Embryonic facial prominence (tissue), 1 donor: ENCODE measurements at regions not wholly inside any gene's neighbourhood (a gene's known extent, or its start where the extent isn't known, plus 50 kb on each side); places are given as distances from the start of the nearest gene placed in this dataset.

Source experiments
- DNase-seq: peaks from one replicate; pipeline ENCODE4 v3.0.0-alpha.2; 2016; ENCODE audit errors: extremely low spot score

- no peak for DNase-seq
Observed at GRCh38 chr14:98456231-98456630, 815.8 kb downstream of the BCL11B start.

- no peak for DNase-seq
Observed at GRCh38 chr14:98458702-98459101, 813.3 kb downstream of the BCL11B start.

- no peak for DNase-seq
Observed at GRCh38 chr14:98462908-98463307, 809.1 kb downstream of the BCL11B start.

GRCh38 chr14:98466807-98467206, 805.2 kb downstream of the BCL11B start:
- no peak for DNase-seq

GRCh38 chr14:98470663-98471062, 801.3 kb downstream of the BCL11B start:
- no peak for DNase-seq

- DNase-seq, result no peak
Observed at GRCh38 chr14:98474900-98475299, 797.1 kb downstream of the BCL11B start.

GRCh38 chr14:98477935-98478334, 794.1 kb downstream of the BCL11B start:
- no peak for DNase-seq

GRCh38 chr14:98489115-98489514, 782.9 kb downstream of the BCL11B start:
- DNase-seq, result no peak

- no peak for DNase-seq
Observed at GRCh38 chr14:98494582-98494981, 777.4 kb downstream of the BCL11B start.

GRCh38 chr14:98498019-98498885, 773.7 kb downstream of the BCL11B start:
- DNase-seq, result no peak

GRCh38 chr14:98501335-98501734, 770.7 kb downstream of the BCL11B start:
- no peak for DNase-seq

GRCh38 chr14:98501836-98502235, 770.2 kb downstream of the BCL11B start:
- DNase-seq, result no peak

GRCh38 chr14:98503086-98503815, 768.7 kb downstream of the BCL11B start:
- DNase-seq, result no peak

GRCh38 chr14:98507264-98507663, 764.7 kb downstream of the BCL11B start:
- no peak for DNase-seq

GRCh38 chr14:98510392-98510791, 761.6 kb downstream of the BCL11B start:
- no peak for DNase-seq

- no peak for DNase-seq
Observed at GRCh38 chr14:98512501-98513251, 759.3 kb downstream of the BCL11B start.

GRCh38 chr14:98513558-98513957, 758.4 kb downstream of the BCL11B start:
- no peak for DNase-seq

- no peak for DNase-seq
Observed at GRCh38 chr14:98514016-98514415, 758.0 kb downstream of the BCL11B start.

GRCh38 chr14:98536256-98536655, 735.7 kb downstream of the BCL11B start:
- DNase-seq, result no peak

GRCh38 chr14:98542316-98542715, 729.7 kb downstream of the BCL11B start:
- no peak for DNase-seq

- DNase-seq, result no peak
Observed at GRCh38 chr14:98543074-98543473, 728.9 kb downstream of the BCL11B start.

GRCh38 chr14:98544174-98544573, 727.8 kb downstream of the BCL11B start:
- no peak for DNase-seq
